Activated naive CD4-positive, alpha-beta T cell treated with anti-CD3 and anti-CD28 coated beads for 36 hours (primary cell): ENCODE measurements at regions not wholly inside any gene's neighbourhood (a gene's known extent, or its start where the extent isn't known, plus 50 kb on each side); places are given as distances from the start of the nearest gene placed in this dataset.

Experiments
- CTCF ChIA-PET: fragments of 350-600 bp; sonication (Branson Sonifier 250); formaldehyde crosslinking; loops from one replicate; lab custom pipeline; 2021; ENCODE audit warnings: antibody characterized with exemption; lab: Charles Lee
- DNase-seq: peaks from one replicate; pipeline ENCODE4 v3.0.0-alpha.2; 2020
- H3K27ac Mint-ChIP-seq: one replicate; pipeline ENCODE4 v1.8.0; 2021; ENCODE audit warnings: mild to moderate bottlenecking, mixed read lengths
- H3K27me3 Mint-ChIP-seq: one replicate; pipeline ENCODE4 v1.8.0; 2021; ENCODE audit warnings: low read depth, mixed read lengths
- H3K36me3 Mint-ChIP-seq: one replicate; pipeline ENCODE4 v1.8.0; 2021; ENCODE audit warnings: low read depth, mixed read lengths
- H3K4me1 Mint-ChIP-seq: one replicate; pipeline ENCODE4 v1.8.0; 2021; ENCODE audit warnings: low read depth, mixed read lengths
- H3K4me3 Mint-ChIP-seq: one replicate; pipeline ENCODE4 v1.8.0; 2021; ENCODE audit warnings: mild to moderate bottlenecking, moderate library complexity, mixed read lengths
- H3K9me3 Mint-ChIP-seq: one replicate; pipeline ENCODE4 v1.8.0; 2021; ENCODE audit warnings: mixed read lengths
- intact Hi-C: fragments of 100-400 bp; cut with micrococcal nuclease; formaldehyde crosslinking; loops from one replicate; pipeline ENCODE4 v1.15.1; 2023

DNA sequence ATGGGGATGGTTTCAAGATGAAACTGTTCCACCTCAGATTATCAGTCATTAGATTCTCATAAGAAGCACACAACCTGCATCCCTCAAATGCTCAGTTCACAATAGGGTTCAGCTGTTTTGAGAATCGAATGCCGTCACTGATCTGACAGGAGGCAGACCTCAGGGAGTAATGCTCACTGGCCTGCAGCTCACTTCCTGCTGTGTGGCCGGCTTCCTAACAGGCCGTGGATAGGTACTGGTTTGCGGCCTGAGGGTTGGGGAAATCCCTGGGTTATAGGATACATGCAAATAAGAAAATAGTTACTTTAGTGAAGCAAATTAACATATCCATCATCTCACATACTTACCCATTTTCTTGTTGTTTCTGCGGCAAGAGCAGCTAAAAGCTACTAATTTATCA lies 160.4 kb downstream of the MAD2L1 start:
- Mint-ChIP-seq H3K36me3 (no peaks in the 10 kb centered on the region), H3K27ac (no peak overlapping the region), H3K4me3 (no peak overlapping the region), H3K4me1 (no peaks in the 10 kb centered on the region), H3K9me3 (peaks cover 2% of the 10 kb centered on the region), H3K27me3 (no peaks in the 10 kb centered on the region)
- CTCF ChIA-PET, result no interaction called here
- DNase-seq, result no peak
- intact Hi-C loops, result no loop called here

DNA sequence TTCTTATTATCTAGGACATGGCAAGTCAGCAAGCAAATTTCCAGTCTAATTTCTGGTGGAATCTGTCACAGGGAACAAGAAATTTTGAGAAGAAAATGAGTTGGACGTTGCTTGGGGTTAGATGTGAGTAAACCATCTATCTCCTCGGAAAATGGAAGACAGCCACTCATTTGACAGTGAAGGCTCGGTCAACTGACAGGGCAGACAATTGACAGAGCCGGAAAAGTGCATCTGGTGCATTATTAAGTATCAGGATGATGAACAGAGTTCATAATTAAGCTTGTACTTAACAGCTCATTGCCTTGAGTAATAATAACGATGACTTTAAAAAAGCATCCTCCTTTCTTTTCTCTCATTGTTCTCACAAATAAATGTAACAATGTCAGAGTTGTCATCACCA lies 168.4 kb downstream of the MAD2L1 start:
- no peak for DNase-seq
- CTCF ChIA-PET, result no interaction called here
- no peak overlapping the region for H3K27ac Mint-ChIP-seq
- H3K4me1 Mint-ChIP-seq, result no peaks in the 10 kb centered on the region
- H3K4me3 Mint-ChIP-seq, result no peak overlapping the region
- H3K9me3 Mint-ChIP-seq, result no peaks in the 10 kb centered on the region
- H3K27me3 Mint-ChIP-seq, result peaks cover 4% of the 10 kb centered on the region
- no peaks in the 10 kb centered on the region for H3K36me3 Mint-ChIP-seq
- intact Hi-C loops, result no loop called here

DNA sequence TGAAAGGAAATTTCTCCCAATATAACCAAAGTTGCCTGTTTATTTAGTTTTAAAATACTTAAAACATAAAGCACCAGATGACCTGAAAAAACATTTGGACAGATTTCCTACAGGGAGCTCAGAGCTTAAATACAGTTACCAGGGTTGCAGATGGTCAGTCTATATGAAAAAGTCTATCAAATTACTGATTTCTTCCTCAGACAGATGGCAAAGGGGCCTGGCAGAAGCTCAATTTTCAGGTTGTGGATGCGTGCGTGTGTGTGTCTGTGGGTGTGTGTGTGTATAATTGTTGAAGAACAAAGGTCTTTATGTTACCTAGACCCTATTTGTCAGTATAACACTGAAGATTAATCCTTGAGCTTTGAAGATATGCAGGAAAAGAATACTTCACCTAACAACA lies 169.4 kb downstream of the MAD2L1 start:
- no peak overlapping the region for H3K4me3 Mint-ChIP-seq
- CTCF ChIA-PET, result interaction anchor here (0.6 kb wide), 1 partner anchor 16 kb away, joined by 4 read pairs; no protein-coding TSS in a partner anchor
- DNase-seq, result no peak
- no peaks in the 10 kb centered on the region for H3K36me3 Mint-ChIP-seq
- H3K27ac Mint-ChIP-seq, result no peak overlapping the region
- H3K9me3 Mint-ChIP-seq, result no peaks in the 10 kb centered on the region
- no peaks in the 10 kb centered on the region for H3K4me1 Mint-ChIP-seq
- peaks cover 4% of the 10 kb centered on the region for H3K27me3 Mint-ChIP-seq
- intact Hi-C loops, result no loop called here

DNA sequence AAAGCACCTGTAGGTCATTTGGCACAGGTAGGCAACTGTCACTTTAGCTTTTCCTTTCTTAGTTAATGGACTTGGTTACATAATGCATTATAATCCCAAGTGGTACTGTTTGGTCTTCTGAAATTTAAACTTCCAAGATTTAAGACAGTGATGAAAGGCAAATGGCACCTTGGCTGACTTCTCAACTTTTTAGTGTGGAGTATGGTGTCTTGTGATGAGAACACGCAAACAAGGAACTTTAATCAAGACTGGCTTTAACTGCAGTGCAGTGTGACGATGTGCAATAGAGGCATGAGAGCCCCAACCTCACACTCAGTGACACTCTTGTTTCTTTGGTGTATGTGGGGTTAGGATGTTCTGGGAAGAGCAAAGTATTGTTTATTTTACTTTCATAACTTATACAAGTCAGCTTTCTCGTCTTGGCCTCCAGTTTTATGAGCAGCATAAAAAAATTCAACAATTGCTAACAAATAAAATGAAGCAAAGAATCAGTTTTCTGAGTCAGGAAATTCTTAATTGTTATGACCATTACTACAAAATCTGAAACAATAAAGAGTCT lies 171.9 kb downstream of the MAD2L1 start:
- CTCF ChIA-PET, result no interaction called here
- no peaks in the 10 kb centered on the region for H3K4me1 Mint-ChIP-seq
- no peaks in the 10 kb centered on the region for H3K9me3 Mint-ChIP-seq
- intact Hi-C loops, result no loop called here
- no peak for DNase-seq
- H3K4me3 Mint-ChIP-seq, result no peak overlapping the region
- H3K36me3 Mint-ChIP-seq, result no peaks in the 10 kb centered on the region
- H3K27me3 Mint-ChIP-seq, result no peaks in the 10 kb centered on the region
- H3K27ac Mint-ChIP-seq, result no peak overlapping the region

DNA sequence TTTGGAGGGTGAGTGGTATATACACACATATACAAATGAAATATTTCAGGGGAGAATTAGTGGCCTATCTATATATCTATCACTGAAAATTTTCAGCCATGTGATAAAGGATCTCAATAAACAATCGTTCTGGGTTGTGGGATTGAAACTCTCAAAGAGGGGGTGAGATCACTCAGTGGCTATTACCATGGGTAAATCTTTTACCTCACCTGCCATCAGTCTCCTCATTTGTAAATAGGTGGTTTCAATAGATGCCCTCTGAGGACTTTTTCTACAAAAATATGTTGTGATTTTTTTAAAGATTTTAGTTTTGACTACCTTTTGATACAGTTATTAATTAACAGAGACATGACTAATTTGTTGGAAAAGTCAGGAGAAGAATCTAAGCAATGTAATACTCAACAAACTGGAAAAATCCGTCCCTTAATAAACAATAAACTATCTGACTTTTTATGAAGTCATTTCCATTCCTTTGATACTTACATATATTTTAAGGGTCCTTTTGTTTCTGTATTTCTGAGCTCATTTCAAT lies 192.8 kb downstream of the MAD2L1 start:
- no peaks in the 10 kb centered on the region for H3K4me1 Mint-ChIP-seq
- H3K9me3 Mint-ChIP-seq, result no peaks in the 10 kb centered on the region
- no peaks in the 10 kb centered on the region for H3K27me3 Mint-ChIP-seq
- no peak for DNase-seq
- H3K36me3 Mint-ChIP-seq, result no peaks in the 10 kb centered on the region
- H3K4me3 Mint-ChIP-seq, result no peak overlapping the region
- H3K27ac Mint-ChIP-seq, result no peak overlapping the region
- intact Hi-C loops, result no loop called here
- CTCF ChIA-PET, result no interaction called here

DNA sequence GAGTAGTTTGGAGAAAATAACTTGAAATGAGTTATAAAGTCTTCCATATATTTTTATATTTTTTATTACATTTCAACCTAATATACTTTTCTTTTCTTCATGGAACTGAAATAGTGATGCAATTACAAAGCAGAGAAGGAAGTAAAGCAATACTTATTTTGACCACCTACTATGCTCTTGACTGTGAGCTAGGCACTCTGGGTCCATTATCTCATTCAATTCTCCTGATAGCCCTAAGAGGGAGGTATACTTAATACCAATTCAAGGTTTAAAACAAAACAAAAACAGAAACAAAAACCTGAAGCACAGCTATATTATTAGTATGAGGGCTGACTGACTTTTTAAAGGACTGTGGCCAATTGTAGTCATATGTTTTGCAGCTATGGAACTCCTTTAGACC lies 193.5 kb downstream of the MAD2L1 start:
- no peak for DNase-seq
- Mint-ChIP-seq H3K36me3 (no peaks in the 10 kb centered on the region), H3K9me3 (no peaks in the 10 kb centered on the region), H3K4me3 (no peak overlapping the region), H3K4me1 (no peaks in the 10 kb centered on the region), H3K27ac (no peak overlapping the region), H3K27me3 (no peaks in the 10 kb centered on the region)
- CTCF ChIA-PET, result no interaction called here
- intact Hi-C loops, result no loop called here

DNA sequence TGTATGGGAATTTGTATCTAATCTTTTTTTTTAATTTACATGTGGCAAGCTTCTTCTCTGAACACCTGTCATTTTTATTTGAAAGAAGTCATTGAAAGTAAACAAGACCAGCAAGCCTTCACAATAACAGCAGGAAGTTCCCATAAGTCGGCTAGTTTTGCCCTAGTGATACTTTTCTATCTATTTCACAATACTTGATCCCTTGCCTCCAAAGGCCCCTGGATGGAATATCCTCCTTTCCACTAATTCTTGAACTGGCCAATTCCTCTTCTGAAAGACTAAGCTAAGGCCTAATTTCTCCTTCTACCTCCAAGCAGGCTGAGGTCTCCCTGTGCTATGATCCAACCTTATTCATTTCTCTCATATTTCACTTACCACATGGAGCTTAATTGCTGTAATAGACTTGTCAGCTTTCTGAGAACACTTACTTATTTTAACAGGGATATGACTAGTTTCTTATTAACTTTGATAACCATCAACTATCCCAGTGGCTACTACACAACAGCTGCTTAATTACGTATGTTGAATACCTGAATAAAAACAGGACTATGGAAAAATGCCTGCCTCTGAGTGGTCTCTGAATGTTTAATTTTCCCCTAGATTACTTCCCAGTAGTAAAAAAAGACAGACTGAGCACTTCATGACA lies 194.2 kb downstream of the MAD2L1 start:
- CTCF ChIA-PET, result no interaction called here
- Mint-ChIP-seq H3K4me3 (no peak overlapping the region), H3K9me3 (no peaks in the 10 kb centered on the region), H3K27ac (no peak overlapping the region), H3K4me1 (no peaks in the 10 kb centered on the region), H3K36me3 (no peaks in the 10 kb centered on the region), H3K27me3 (no peaks in the 10 kb centered on the region)
- intact Hi-C loops, result no loop called here
- no peak for DNase-seq

DNA sequence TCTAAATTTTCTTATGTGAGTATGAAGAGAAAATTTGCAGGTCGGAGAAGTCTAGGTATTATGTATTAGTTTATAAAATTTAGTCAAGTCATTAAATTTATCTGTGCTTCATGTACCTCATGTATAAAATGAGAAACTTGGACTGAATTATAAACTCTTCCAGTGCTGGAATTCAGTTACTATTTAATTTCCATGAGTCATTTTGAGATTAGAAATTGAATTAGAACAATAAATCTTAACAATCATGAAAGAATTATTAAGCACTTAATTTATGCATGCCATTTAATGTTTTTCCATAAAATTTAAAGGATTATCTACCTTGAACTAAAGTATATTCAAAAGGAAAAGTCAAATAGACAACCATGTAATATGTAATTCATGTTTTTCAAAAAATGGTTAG lies 195.8 kb downstream of the MAD2L1 start:
- Mint-ChIP-seq H3K4me1 (no peaks in the 10 kb centered on the region), H3K27ac (no peak overlapping the region), H3K27me3 (no peaks in the 10 kb centered on the region), H3K4me3 (no peak overlapping the region), H3K36me3 (no peaks in the 10 kb centered on the region), H3K9me3 (no peaks in the 10 kb centered on the region)
- no peak for DNase-seq
- intact Hi-C loops, result no loop called here
- CTCF ChIA-PET, result no interaction called here

DNA sequence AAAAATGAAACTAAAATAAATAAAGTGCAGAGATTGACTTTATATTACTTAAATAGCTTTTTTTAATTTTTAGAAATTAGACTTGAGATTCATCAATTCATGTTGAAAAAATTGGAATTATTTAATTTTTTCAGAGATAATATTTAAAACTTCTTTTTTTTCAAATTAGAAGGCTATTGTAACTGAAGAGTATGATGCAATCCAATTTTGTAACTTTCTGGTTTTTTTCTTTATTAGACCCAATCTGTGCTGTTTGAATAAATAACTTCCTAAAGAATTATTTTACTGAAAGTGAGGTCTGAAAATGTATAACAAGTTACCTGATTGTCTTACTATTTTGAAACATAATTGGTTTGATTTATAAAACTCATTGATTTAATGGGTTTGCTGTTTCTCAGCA lies 200.9 kb downstream of the MAD2L1 start:
- no peak for DNase-seq
- no peaks in the 10 kb centered on the region for H3K27me3 Mint-ChIP-seq
- H3K4me1 Mint-ChIP-seq, result no peaks in the 10 kb centered on the region
- H3K36me3 Mint-ChIP-seq, result no peaks in the 10 kb centered on the region
- intact Hi-C loops, result no loop called here
- no peaks in the 10 kb centered on the region for H3K9me3 Mint-ChIP-seq
- CTCF ChIA-PET, result no interaction called here
- no peak overlapping the region for H3K27ac Mint-ChIP-seq
- no peak overlapping the region for H3K4me3 Mint-ChIP-seq

DNA sequence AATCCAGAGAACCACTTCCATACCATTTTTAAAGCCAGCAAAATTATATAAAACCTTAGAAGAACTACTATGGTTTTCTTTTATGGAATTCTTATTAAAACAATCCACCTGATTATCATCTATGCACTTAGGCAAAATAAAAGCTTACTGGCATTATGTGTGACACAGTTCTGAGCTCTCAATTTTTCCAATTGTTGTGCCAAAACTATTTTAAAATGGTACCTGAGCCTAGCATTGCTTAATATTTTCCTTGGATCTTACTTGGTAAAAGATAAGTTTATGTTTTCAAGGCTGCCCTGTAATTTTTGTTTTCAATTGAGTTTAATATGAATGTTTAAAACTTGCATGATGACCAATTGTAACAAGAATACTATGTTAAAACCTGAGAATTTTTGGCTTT lies 201.3 kb downstream of the MAD2L1 start:
- Mint-ChIP-seq H3K9me3 (no peaks in the 10 kb centered on the region), H3K36me3 (no peaks in the 10 kb centered on the region), H3K4me3 (no peak overlapping the region), H3K4me1 (no peaks in the 10 kb centered on the region), H3K27me3 (no peaks in the 10 kb centered on the region), H3K27ac (no peak overlapping the region)
- intact Hi-C loops, result no loop called here
- DNase-seq, result no peak
- CTCF ChIA-PET, result no interaction called here

DNA sequence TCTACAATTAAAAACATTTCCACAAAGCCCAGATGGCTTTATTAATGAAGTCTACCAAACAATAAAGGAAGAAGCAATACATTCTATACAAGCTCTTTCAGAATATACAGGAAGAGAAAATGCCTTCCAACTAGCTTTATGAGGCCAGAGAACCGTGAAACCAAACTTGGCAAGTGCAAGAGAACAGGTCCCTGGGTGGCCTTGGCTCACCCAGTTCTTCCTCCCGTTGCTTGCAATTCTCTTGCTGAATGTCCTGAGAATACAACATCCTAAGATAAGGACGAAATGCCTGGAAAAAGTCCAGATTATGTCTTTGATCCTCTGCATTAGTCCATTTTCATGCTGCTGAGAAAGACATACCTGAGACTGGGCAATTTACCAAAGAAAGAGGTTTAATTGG lies 204.9 kb downstream of the MAD2L1 start:
- CTCF ChIA-PET, result no interaction called here
- no peak overlapping the region for H3K4me3 Mint-ChIP-seq
- peaks cover 1% of the 10 kb centered on the region for H3K27me3 Mint-ChIP-seq
- H3K36me3 Mint-ChIP-seq, result no peaks in the 10 kb centered on the region
- no peak for DNase-seq
- intact Hi-C loops, result no loop called here
- no peaks in the 10 kb centered on the region for H3K4me1 Mint-ChIP-seq
- no peaks in the 10 kb centered on the region for H3K9me3 Mint-ChIP-seq
- H3K27ac Mint-ChIP-seq, result no peak overlapping the region

DNA sequence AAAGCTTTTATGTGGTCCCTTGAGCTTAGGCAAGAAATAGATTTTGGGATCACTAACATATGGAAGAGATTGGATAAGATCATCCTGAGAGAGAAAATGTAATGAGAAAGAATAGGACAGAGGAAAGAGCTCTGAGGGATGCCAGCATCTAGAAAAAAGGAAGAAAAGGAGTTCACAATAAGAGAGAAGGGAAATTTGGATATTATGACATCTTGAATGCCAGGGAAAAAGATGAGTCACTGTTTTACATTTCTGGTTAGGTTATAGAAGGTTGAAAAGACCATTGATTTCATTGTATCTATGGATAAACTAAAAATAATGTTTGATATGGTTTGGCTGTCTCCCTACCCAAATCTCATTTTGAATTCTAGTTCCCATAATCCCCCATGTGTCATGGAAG lies 208.5 kb downstream of the MAD2L1 start:
- intact Hi-C loops, result no loop called here
- no peak for DNase-seq
- H3K27ac Mint-ChIP-seq, result no peak overlapping the region
- H3K4me1 Mint-ChIP-seq, result no peaks in the 10 kb centered on the region
- no peak overlapping the region for H3K4me3 Mint-ChIP-seq
- no peaks in the 10 kb centered on the region for H3K36me3 Mint-ChIP-seq
- no peaks in the 10 kb centered on the region for H3K9me3 Mint-ChIP-seq
- CTCF ChIA-PET, result no interaction called here
- peaks cover 3% of the 10 kb centered on the region for H3K27me3 Mint-ChIP-seq

DNA sequence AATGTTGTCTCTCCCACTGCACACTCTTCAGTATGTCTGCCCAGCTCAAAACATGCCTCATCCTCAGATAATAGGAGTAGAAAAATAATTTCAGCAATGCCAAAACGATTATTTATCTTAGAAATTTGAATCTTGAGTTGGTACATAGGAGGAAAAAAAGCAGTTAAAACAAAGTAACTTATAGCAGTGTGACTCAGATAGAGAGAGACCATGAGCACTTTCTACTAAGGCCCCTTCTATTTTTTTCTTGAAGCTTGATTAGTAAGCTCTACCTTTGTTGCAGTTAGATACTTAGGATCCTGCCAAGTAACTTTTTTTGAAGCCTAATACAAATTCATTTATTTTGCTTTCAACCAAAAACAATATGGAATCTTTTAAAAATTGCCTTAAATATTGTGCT lies 212.3 kb downstream of the MAD2L1 start:
- no peak overlapping the region for H3K4me3 Mint-ChIP-seq
- no peak for DNase-seq
- no peaks in the 10 kb centered on the region for H3K9me3 Mint-ChIP-seq
- H3K27ac Mint-ChIP-seq, result no peak overlapping the region
- H3K36me3 Mint-ChIP-seq, result no peaks in the 10 kb centered on the region
- intact Hi-C loops, result no loop called here
- no peaks in the 10 kb centered on the region for H3K4me1 Mint-ChIP-seq
- H3K27me3 Mint-ChIP-seq, result peaks cover 3% of the 10 kb centered on the region
- CTCF ChIA-PET, result no interaction called here
